WTC11 (cell line): ENCODE measurements at regions not wholly inside any gene's neighbourhood (a gene's known extent, or its start where the extent isn't known, plus 50 kb on each side); places are given as distances from the start of the nearest gene placed in this dataset.

Experiments
- CREB1 ChIP-seq: sonication (generic); formaldehyde crosslinking; IDR thresholded peaks from 2 replicates; pipeline ENCODE4 v1.8.0; 2023; ENCODE audit warnings: mild to moderate bottlenecking, missing genetic modification reagents
- CTCF ChIP-seq: fragments of 200-600 bp; IDR thresholded peaks from 2 replicates; pipeline ENCODE4 v1.8.0; 2022; ENCODE audit warnings: antibody characterized with exemption

GRCh38 chr5:61673007-61673735, 341.1 kb downstream of the ZSWIM6 start:
- TF ChIP-seq CTCF (no peak), CREB1 (CRISPR knock-in tag) (no peak)
